Transverse colon (tissue), 3 donors: ENCODE measurements at regions not wholly inside any gene's neighbourhood (a gene's known extent, or its start where the extent isn't known, plus 50 kb on each side); places are given as distances from the start of the nearest gene placed in this dataset.

Experiments used
- CTCF ChIP-seq, 5 experiments: fragments of 200-600 bp in 3 of 5; fragments of 450-650 bp in 2 of 5; sonication (generic) in 3 of 5; IDR thresholded peaks; 1 replicate in 2 of 5; 2 replicates in 3 of 5; pipeline ENCODE4 v1.5.1; 2016 to 2017; ENCODE audit warnings: antibody characterized with exemption in 5 of 5, inconsistent platforms in 3 of 5, mild to moderate bottlenecking in 2 of 5, moderate library complexity in 1 of 5
- EP300 ChIP-seq: sonication (generic); formaldehyde crosslinking; IDR thresholded peaks from one replicate; pipeline ENCODE4 v1.6.1; 2017; ENCODE audit warnings: antibody characterized with exemption, low read depth
- POLR2A ChIP-seq: fragments of 450-650 bp; IDR thresholded peaks from one replicate; pipeline ENCODE4 v1.6.1; 2016; ENCODE audit warnings: antibody characterized with exemption, mild to moderate bottlenecking, moderate library complexity

- TF ChIP-seq EP300 = no peak
- no peak for TF ChIP-seq CTCF (IDR thresholded peaks at IDR 0.05)
- TF ChIP-seq POLR2A = no peak
Observed at GRCh38 chr2:66925128-66925527, 472.0 kb upstream of the ETAA1 start.
